KOPT-K1 (cell line): ENCODE measurements at regions not wholly inside any gene's neighbourhood (a gene's known extent, or its start where the extent isn't known, plus 50 kb on each side); places are given as distances from the start of the nearest gene placed in this dataset.
"Not testable (repeated sequence)": the region's sequence is repeated elsewhere in the genome, so short reads cannot be mapped to it uniquely, and the experiment has no call there.

Experiments used
- H3K27ac ChIP-seq: fragments of 200-600 bp; sonication (generic); 2 replicates; pipeline ENCODE4 v1.5.1; 2016; ENCODE audit warnings: antibody characterized with exemption, mild to moderate bottlenecking, low read depth, low read length; ENCODE audit not compliant: poor library complexity, severe bottlenecking
- H3K36me3 ChIP-seq: fragments of 200-600 bp; sonication (generic); 2 replicates; pipeline ENCODE4 v1.5.1; 2017; ENCODE audit warnings: antibody characterized with exemption, mild to moderate bottlenecking, low read length, moderate library complexity; ENCODE audit not compliant: insufficient read depth
- H3K9me3 ChIP-seq: fragments of 200-600 bp; sonication (generic); 2 replicates; pipeline ENCODE4 v1.5.1; 2017; ENCODE audit warnings: antibody characterized with exemption, low read length, mild to moderate bottlenecking; ENCODE audit not compliant: insufficient read depth, poor library complexity, severe bottlenecking

GRCh38 chr3:178211086-178211485 is 325.1 kb upstream of the KCNMB2 start:
- H3K27ac ChIP-seq, H3K9me3 ChIP-seq, H3K36me3 ChIP-seq: not testable (repeated sequence)

GRCh38 chr3:178217479-178217878 is 318.8 kb upstream of the KCNMB2 start:
- no peaks in the 10 kb centered on the region for H3K36me3 ChIP-seq
- H3K9me3 ChIP-seq = no peaks in the 10 kb centered on the region
- H3K27ac ChIP-seq = no peak overlapping the region

- Histone ChIP-seq H3K9me3 (no peaks in the 10 kb centered on the region), H3K27ac (no peak overlapping the region), H3K36me3 (no peaks in the 10 kb centered on the region)
These were observed 318.0 kb upstream of the KCNMB2 start for GRCh38 chr3:178218231-178218630.

GRCh38 chr3:178219661-178220060 is 316.6 kb upstream of the KCNMB2 start:
- H3K27ac ChIP-seq, H3K9me3 ChIP-seq, H3K36me3 ChIP-seq: not testable (repeated sequence)

GRCh38 chr3:178223876-178224275 is 312.4 kb upstream of the KCNMB2 start:
- Histone ChIP-seq H3K27ac (no peak overlapping the region), H3K36me3 (no peaks in the 10 kb centered on the region), H3K9me3 (no peaks in the 10 kb centered on the region)

- no peaks in the 10 kb centered on the region for H3K36me3 ChIP-seq
- H3K27ac ChIP-seq = no peak overlapping the region
- no peaks in the 10 kb centered on the region for H3K9me3 ChIP-seq
These were observed 310.1 kb upstream of the KCNMB2 start for GRCh38 chr3:178226094-178226493.

- Histone ChIP-seq H3K9me3 (no peaks in the 10 kb centered on the region), H3K36me3 (no peaks in the 10 kb centered on the region), H3K27ac (no peak overlapping the region)
These were observed 304.6 kb upstream of the KCNMB2 start for GRCh38 chr3:178231645-178232044.

- Histone ChIP-seq H3K9me3 (no peaks in the 10 kb centered on the region), H3K36me3 (no peaks in the 10 kb centered on the region)
These were observed 302.7 kb upstream of the KCNMB2 start for GRCh38 chr3:178233371-178234071.

GRCh38 chr3:178236555-178237277 is 299.5 kb upstream of the KCNMB2 start:
- H3K36me3 ChIP-seq = no peaks in the 10 kb centered on the region
- H3K9me3 ChIP-seq = no peaks in the 10 kb centered on the region
- H3K27ac ChIP-seq = no peak overlapping the region

More at GRCh38 chr3:178233371-178234071, 302.7 kb upstream of the KCNMB2 start:
- H3K27ac ChIP-seq = no peak overlapping the region

- Histone ChIP-seq H3K9me3 (no peaks in the 10 kb centered on the region), H3K36me3 (no peaks in the 10 kb centered on the region), H3K27ac (no peak overlapping the region)
These were observed 298.1 kb upstream of the KCNMB2 start for GRCh38 chr3:178238179-178238578.

- H3K9me3 ChIP-seq = no peaks in the 10 kb centered on the region
- H3K36me3 ChIP-seq = no peaks in the 10 kb centered on the region
- H3K27ac ChIP-seq = no peak overlapping the region
These were observed 291.2 kb upstream of the KCNMB2 start for GRCh38 chr3:178244733-178245709.

GRCh38 chr3:178246004-178246403 is 290.2 kb upstream of the KCNMB2 start:
- H3K27ac ChIP-seq = no peak overlapping the region
- no peaks in the 10 kb centered on the region for H3K36me3 ChIP-seq
- no peaks in the 10 kb centered on the region for H3K9me3 ChIP-seq

- H3K36me3 ChIP-seq = no peaks in the 10 kb centered on the region
- no peak overlapping the region for H3K27ac ChIP-seq
- H3K9me3 ChIP-seq = no peaks in the 10 kb centered on the region
These were observed 280.9 kb upstream of the KCNMB2 start for GRCh38 chr3:178255315-178255714.

GRCh38 chr3:178257491-178257890 is 278.7 kb upstream of the KCNMB2 start:
- Histone ChIP-seq H3K36me3 (no peaks in the 10 kb centered on the region), H3K27ac (no peak overlapping the region), H3K9me3 (no peaks in the 10 kb centered on the region)

GRCh38 chr3:178258121-178258520 is 278.1 kb upstream of the KCNMB2 start:
- H3K9me3 ChIP-seq = no peaks in the 10 kb centered on the region
- H3K27ac ChIP-seq = no peak overlapping the region

More at GRCh38 chr3:178258121-178258520, 278.1 kb upstream of the KCNMB2 start:
- H3K36me3 ChIP-seq = no peaks in the 10 kb centered on the region
